AG10803 (cell line): ENCODE measurements at regions not wholly inside any gene's neighbourhood (a gene's known extent, or its start where the extent isn't known, plus 50 kb on each side); places are given as distances from the start of the nearest gene placed in this dataset.
A peak's percentile ranks its signal among the peaks of the same experiment; 100 is the strongest.

ENCODE experiments used
- DNase-seq: peaks from one replicate; pipeline ENCODE4 v3.0.0; 2010; ENCODE audit warnings: low read depth
- H3K4me3 ChIP-seq: 2 replicates; pipeline ENCODE4 v1.5.1; 2011; ENCODE audit warnings: mild to moderate bottlenecking, low read length, control low read depth
- TF ChIP-seq, protein P1 (sequence below): conservative IDR thresholded peaks from 2 replicates; pipeline ENCODE4 v1.5.1; 2011; ENCODE audit warnings: mild to moderate bottlenecking, low read length, control low read depth, inconsistent platforms

DNA sequence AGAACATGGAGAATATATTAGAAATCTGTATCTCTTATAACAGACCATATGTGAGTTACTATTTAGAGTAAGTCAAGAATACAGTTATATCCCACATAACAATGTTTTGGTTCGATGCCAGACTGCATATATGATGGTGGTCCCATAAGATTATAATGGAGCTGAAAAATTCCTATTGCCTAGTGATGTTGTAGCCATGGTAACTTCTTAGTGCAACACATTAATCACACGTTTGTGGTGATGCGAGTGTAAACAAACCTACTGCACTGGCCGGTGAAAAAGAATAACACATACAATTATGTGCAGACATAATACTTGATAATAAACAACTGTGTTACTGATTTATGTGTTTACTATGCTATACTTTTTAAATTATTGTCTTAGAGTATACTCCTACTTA lies 69.8 kb upstream of the MNS1 start:
- TF ChIP-seq, protein P1, sequence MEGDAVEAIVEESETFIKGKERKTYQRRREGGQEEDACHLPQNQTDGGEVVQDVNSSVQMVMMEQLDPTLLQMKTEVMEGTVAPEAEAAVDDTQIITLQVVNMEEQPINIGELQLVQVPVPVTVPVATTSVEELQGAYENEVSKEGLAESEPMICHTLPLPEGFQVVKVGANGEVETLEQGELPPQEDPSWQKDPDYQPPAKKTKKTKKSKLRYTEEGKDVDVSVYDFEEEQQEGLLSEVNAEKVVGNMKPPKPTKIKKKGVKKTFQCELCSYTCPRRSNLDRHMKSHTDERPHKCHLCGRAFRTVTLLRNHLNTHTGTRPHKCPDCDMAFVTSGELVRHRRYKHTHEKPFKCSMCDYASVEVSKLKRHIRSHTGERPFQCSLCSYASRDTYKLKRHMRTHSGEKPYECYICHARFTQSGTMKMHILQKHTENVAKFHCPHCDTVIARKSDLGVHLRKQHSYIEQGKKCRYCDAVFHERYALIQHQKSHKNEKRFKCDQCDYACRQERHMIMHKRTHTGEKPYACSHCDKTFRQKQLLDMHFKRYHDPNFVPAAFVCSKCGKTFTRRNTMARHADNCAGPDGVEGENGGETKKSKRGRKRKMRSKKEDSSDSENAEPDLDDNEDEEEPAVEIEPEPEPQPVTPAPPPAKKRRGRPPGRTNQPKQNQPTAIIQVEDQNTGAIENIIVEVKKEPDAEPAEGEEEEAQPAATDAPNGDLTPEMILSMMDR: no peak
- no peak overlapping the region for H3K4me3 ChIP-seq
- no peak for DNase-seq

DNA sequence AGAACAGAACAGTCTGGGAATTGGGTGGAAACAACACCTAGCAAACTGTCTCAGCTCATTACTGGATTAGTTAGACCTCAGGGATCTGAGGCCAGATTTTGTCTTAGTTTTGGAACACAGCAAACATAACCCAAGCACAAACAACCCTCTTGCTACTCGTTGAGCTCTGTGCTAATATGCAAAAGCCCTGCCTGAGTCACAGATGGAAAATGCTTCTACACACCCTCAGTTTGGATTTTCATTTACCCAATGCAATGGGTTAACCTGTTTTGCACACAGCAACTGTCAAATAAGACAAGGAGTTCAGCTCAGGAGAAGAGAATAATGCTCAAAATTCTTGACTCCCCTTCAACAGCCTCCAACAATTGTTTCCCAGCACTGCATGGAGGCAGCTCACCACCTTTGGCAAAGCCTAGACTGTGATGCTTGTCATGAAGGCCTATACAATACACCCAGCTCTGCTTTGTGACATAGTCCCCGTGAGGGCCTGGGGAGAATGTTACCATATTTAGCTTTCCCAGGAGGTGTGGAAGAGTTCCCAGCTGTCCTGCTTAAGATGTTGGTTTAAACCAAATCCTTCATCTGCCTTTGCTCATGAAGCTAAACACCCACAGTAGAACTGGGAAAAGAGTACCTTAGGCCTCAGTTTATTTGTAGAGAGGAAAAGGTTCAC lies 68.9 kb upstream of the MNS1 start:
- no peak for DNase-seq
- TF ChIP-seq, protein P1: no peak
- H3K4me3 ChIP-seq: no peak overlapping the region

DNA sequence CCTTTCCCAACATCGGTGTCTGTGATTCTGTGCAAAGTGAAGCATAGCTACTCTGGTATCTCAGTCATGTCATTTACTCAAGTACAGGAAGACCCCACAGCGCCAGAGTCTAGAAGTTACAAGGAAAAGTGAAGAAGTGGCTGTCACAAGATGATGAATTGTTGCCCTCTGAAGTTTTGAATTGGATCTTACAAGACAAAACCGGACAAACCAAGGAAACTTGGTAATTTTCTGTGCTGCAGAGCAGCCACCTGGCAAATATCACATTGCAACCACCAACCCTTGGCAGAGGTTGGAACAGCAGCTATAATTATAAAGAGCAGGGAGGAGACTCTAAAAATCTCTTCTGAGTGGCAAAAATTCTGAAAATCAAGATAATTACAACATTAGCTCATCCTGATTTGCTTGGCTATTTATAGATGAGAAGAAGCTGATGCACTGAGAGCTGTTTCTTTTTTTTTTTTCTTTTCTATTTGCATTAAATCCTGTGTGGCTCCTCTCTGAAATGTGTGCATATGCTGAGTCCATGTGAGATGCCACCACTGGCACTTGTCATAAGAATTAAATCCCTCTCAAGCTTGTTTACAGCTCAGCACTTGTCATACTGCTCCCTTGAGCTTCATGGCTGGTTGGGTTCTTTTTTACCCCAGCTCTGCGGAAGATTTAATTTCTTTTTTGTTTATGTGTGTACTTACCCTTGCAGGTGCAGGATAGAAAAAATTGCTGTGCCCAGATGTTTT lies 68.0 kb upstream of the MNS1 start:
- TF ChIP-seq, protein P1: no peak
- DNase-seq: no peak
- H3K4me3 ChIP-seq: no peak overlapping the region

DNA sequence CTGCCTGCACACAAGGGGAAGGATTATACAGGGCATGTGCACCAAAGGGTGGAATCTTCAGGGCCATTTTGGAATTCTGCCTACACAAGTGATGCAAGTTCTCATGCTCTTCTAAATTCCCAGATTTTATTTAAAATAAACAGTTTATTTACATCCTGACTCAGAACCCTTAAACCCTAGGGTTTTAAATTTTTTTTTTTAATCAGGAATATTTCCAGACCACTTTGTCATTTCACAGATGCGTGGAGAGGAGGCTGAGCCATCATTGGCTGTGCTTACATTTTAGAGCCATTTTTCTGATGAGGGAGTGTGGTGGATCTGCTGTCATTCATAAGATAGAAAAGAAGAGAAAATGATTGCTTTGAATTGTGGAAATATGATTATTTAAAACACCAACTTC lies 65.2 kb upstream of the MNS1 start:
- no peak overlapping the region for H3K4me3 ChIP-seq
- no peak for DNase-seq
- TF ChIP-seq, protein P1: no peak

DNA sequence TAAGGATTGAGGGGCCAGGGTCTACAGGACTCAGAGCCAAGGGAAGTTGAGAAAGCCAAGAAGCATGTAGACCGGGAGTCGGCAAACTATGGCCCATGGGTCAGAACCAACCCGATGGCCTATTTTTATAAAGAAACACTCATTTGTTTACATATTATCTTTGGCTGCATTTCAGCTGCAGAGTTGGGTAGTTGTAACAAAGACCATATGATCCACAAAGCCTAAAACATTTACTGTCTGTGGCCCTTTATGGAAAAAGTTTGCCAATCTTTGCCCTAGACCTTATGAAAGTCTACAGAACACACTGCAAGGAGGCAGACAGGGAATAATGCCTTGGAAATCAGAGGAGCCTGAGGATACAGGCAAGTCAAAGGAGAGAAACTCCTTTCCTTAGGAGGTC lies 63.2 kb upstream of the MNS1 start:
- TF ChIP-seq, protein P1: no peak
- no peak overlapping the region for H3K4me3 ChIP-seq
- DNase-seq: no peak

DNA sequence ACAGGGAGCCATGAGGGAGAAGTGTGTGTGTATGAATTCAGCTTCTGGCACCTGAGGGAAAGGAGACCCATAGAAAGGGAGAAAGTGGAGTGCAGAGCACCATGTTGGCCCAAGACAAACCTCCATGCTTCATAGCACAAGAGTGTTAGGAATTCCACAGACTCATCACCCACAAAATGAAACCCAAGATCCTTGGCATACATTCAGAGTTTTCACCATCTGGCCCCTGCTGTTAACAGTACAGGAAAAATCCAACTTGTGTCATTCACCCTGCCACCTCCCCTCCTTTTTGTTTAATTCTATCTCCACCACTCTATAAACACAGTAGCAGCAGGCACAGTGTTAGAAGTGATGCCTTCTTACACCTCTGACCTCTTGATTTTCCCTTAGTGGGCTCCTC lies 60.0 kb upstream of the MNS1 start:
- no peak overlapping the region for H3K4me3 ChIP-seq
- TF ChIP-seq, protein P1: no peak
- DNase-seq: peak; percentile 68

DNA sequence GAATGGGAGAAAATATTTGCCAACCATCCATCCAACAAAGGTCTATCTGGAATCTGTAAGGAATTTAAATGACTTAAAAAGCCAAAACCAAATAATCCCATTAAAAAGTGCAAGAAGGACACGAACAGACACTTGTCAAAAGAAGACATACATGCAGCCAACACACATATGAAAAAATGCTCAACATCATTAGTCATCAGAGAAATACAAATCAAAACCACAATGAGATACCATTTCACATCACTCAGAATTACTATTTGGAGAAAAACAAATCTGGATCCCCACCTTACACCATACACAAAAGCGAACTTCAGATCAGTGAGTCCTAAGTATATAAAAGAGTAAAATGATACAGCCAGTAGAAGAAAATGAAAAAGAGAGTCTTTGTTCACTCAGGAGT lies 58.6 kb upstream of the MNS1 start:
- no peak for DNase-seq
- no peak overlapping the region for H3K4me3 ChIP-seq
- TF ChIP-seq, protein P1: no peak
